ENCODE measurements at regions not wholly inside any gene's neighbourhood (a gene's known extent, or its start where the extent isn't known, plus 50 kb on each side); places are given as distances from the start of the nearest gene placed in this dataset.

DNA sequence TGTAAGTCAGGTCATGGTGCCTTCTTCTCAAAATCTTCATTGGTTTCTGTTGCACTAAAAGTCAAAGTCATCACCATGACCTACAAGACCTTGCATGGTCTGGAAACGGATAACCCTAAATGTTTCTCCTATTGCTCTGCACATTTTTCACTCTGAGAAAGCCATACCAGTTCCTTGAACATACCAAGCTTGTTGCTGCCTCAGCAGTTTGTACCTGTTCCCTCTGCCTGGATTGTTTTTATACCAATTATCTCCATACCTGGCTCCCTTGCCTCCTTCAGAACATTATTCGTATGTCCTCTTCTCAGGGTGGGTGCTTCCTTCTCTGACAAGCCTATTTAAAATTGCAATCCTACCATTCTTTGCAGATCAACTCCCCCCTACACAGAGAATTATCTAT lies 498.4 kb downstream of the DSC3 start:
- no peak for DNase-seq (ENCODE audit: low read depth, low spot score)

DNA sequence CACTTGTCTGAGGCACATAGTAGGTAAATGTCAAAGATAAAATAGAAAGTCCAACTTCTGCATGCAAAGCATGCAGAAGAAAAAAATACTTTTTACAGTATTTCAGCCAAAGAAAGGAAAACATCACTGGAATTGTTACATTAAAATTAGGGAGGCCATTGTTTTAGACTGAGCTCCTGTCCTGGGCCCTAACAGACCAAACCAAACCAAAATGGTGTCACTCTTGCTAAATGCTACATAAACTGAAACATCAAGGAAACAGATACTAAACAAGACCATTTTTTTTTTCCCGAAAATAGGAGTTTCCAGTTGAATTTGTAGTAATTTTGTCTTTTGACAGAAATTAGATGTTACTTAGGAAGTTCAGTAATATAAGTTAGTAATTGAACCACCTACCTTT lies 508.8 kb downstream of the DSC3 start:
- DNase-seq (ENCODE audit: low read depth, low spot score) = no peak

DNA sequence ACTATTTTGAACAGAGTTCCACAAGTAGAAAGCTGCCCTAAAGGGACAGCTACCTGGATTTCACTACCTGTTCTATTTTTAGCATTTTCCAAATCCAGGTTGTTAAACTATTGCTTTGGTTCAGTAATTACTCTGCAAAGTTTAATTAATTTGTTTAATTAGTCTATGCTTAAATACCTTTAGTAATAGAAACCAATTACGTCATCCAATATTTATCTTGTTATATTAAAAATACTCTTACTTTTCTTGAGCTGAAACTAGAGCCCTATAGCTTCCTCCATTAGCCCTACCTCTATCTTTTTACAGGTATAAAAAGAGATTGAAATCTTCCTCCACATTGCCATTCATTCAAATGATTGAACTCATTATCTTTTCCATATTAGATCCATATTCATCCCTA lies 514.6 kb downstream of the DSC3 start:
- no peak for DNase-seq (ENCODE audit: low read depth, low spot score)

DNA sequence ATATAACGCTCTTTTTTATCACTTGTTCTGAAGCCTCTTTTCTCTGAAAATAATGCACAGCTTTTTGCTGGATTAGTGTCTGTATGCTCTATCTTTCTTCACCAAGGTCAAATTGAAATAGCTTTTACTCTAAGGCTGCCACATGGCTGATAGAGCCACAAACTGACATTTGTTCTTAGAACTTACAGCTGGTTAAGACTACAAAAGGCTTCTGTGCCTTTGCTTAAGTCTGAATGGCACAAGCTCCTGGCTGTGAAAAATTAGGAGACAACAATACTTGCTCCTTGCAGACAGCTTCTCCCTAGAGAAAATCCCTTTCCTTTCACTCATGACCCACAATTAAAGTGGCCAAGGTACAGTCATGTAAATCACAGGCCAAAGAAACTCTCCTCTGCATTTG lies 515.3 kb downstream of the DSC3 start:
- DNase-seq (ENCODE audit: low read depth, low spot score) = no peak

DNA sequence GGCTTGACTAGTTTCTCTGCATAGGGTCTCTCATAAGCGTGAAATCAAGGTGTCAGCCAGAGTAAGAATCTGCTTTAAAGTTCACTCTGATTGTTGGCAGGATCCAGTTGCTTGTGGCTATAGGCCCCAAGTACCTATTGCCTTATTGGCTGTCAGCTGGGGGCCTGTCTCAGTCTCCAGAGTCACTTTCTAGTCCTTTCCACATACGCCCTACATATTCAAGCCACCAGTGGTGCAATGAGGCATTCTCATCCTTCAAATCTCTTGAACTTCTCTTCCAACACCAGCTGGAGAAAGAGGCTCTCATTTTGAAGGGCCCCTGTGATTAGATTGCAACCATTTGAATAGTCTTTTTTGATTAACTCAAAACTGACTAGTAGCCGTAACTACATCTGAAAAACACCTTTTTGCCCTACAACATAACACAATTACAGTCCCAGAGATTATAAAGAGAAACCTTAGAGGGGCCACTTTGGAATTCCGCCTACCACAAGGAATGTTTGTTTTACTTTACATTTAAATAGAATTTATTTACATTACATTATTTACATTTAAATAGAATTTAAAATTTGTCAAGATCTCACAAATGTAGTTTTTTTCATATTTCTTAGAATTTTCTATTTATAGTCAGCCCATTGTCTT lies 520.1 kb downstream of the DSC3 start:
- DNase-seq (ENCODE audit: low read depth, low spot score) = peak; percentile 78

DNA sequence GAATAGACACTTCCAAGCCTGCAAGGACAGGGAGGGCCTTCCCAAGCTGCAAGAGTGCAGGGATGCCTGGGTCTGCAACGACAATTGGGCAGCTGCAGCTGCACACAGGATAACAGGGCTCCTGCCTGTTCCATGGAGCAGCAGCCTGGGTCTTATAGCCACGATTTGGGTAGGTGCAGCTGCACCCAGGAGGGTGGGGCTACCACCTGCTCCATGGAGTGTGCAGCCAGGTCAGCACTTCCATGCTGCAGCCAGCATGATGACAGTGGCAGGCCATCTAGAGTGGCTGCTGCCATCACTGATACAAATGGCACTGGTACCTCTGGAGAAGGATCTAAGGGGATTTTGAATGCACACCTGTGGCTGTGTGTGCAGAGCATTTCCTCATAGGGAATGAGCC lies 528.5 kb downstream of the DSC3 start:
- DNase-seq (ENCODE audit: low read depth, low spot score) = no peak

DNA sequence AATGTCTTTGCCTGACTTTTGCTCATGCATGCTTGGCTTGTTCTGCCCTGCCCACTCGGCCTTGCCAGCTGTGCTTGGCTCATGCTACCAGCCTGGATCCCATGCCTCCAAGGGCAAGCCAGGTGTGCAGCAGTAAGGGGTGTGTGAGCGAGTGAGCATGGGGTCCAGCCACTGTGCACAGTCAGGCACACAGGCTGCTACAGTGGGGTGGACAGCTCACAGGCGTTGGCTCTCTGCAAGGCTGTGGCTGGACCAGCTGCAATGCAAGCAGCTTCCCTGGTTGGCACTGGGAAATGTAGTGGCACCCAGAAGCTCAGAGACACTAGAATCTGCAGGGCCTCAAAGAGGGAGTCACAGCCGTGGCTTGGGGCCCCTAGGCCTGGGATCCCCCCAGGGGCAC lies 529.7 kb downstream of the DSC3 start:
- no peak for DNase-seq (ENCODE audit: low read depth, low spot score)

DNA sequence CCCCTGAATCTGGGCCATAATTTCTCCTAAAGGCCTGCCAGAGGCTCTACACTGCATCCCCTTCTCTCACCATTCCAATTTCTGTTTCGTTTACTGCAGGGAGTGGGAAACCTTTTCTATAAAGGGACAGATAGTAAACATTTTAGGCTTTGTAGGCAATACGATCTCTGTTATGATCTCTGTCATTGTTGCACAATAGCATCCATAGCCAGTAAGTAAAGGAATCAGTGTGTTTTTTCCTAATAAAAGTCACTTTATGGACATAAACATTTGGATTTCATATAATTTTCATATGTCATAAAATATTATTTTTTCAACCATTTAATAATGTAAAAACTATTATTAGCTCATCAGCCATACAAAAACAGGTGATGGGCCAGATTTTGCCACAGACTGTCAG lies 531.7 kb downstream of the DSC3 start:
- no peak for DNase-seq (ENCODE audit: low read depth, low spot score)

DNA sequence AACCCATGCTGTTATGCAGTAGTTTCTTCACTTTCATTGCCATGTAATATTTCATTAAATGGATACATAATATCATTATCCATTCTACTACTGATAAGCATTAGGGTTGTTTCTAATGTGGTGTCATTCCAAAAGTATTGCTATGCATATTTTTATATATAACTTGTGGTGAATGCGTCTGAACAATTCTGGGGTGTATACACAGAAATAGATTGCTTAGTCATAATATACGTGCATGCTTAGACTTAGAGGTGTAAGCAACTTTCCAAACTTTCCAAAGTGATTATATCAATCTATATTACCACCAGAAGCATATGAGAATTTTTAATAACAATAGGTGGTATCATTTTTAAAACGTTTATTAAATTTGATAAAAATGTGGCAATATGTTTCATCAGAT lies 540.9 kb downstream of the DSC3 start:
- DNase-seq (ENCODE audit: low read depth, low spot score) = no peak

DNA sequence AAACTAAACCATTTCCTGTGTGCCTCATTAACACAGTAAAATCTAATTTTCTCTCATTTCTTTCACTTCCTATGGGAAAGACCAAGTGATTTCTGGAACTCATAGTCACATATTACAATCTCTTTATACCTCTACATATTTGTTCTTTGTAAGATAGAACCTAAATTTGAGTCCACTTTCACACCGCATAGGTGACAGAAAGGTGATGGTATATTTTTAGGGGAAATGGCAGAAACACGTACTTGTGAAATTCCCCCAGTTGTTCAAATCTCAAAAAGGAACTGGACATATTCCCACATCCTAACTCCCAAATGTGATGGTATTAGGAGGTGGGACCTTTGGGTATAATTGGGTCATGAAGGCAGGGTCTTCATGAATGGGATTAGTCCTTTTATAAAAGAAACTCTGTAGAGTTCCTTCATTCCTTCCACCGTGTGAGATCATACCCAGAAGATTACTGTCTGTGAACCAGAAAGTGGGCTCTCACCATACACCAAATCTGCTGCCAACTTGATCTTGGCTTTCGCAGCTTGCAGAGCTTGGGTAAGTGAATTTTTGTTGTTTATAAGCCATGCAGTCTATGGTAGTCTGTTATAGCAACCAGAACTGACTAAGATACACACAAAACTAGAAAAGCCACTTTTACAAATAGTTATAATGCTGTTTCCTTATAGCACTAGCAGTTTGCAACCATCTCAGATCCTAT lies 542.1 kb downstream of the DSC3 start:
- DNase-seq (ENCODE audit: low read depth, low spot score) = no peak

DNA sequence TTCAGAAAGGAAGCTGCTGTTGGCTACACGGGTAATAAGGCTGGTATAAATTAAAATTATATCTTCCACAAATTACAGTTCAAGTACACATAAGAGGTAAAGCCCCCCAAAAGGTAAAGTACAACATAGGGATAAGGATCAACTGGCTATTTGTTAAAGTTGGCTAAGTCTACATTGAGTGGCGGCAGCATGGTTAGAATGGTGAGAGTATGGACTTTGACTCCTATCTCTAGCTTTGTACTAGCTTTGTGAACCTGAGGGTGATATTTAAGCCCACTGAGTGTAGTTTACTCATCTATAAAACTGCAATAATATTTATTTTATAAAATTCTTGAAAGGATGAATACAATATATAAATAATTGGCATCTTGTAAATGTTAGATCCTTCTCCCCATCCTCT lies 542.8 kb downstream of the DSC3 start:
- DNase-seq (ENCODE audit: low read depth, low spot score) = no peak

DNA sequence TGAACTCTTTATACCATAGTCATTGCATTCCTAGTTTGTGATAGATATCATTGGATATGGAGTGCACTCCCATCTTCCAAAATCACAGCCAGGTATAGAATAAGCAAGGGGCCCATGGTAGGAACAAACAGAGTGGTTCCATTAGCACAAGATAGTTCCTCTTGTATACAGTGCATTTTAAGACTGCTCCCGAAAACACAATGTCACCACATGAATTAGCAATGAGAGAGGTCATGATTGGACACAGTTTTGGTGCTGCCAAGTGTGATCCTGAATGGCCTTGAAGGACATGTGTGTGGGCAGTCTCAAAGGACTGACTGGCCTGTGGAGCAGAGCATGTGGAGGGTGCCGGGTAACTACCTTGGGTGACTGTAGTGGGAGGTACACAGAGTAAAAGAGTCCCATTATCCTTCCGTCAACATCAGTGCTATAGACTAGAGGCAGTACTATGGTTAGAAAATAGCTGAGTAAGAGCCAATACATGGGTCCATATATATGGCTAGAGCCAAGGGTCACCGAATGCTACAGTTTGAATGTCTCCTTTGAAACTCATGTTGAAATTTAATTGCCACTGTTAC lies 549.9 kb downstream of the DSC3 start:
- DNase-seq (ENCODE audit: low read depth, low spot score) = no peak

DNA sequence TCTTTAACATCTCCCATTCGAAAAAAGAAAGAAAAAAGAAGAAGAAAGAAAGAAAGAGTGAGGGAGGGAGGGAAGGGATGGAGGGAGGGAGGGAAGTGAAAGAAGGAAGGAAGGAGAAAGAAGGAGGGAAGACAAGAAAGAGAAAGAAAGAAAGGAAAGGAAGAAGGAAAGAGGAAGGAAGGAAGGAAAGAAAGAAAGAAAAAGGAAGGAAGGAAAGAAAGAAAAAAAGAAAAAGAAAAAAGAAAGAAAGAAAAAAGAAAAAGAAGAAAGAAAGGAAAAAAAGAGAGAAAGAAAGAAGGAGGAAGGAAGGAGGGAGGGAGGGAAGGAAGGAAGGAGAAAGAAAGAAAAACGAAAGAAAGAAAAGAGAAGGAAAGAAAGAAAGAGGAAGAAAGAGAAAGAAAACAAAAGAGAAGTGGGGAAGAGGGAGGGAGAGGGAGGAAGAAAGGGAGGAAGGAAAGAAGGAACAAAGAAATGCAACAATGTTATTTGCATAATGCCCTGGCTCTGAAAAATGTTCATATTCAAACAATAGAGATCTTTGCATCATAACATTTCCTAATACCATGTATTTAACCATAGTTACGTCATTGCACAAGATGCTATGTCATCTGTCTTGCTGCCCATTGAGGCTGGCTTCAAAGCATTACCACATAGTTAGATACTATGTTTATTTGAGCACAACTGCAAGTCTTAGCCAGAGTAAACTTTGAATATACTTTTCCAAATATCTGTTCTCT lies 550.6 kb downstream of the DSC3 start:
- DNase-seq (ENCODE audit: low read depth, low spot score) = no peak

DNA sequence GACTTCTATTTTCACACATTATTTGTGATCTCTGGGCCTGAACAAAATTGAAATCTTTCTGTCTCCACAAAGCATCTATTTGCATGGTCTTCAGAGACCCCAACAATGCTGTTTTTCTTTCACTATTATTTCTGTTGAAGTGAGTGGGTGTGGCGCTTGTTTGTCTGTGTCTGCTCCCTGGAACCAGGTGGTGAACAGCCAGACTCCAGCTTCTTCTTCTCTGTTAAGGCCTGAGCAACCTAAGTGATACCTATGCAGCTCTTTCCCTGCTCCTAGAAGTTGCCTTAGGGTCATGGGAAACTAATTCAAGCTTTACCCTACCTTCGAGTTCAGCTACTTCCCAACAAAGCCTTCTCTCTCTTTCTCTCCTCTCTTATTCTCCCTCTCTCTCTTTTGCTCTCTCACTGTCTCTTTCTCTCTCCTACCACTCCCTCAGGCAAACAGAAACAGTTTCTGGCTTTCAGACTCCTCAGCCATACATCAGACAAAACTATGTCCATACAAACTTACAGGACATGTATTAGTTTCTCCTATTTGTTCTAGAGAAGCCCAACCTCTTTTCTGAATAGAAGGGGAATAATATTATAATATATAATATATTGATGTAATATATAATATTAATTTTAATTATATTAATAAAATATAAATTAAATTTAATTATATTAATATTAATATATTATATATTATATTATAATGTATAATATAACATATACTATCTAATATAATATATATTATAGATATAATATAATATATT lies 552.5 kb downstream of the DSC3 start:
- DNase-seq (ENCODE audit: low read depth, low spot score) = no peak

DNA sequence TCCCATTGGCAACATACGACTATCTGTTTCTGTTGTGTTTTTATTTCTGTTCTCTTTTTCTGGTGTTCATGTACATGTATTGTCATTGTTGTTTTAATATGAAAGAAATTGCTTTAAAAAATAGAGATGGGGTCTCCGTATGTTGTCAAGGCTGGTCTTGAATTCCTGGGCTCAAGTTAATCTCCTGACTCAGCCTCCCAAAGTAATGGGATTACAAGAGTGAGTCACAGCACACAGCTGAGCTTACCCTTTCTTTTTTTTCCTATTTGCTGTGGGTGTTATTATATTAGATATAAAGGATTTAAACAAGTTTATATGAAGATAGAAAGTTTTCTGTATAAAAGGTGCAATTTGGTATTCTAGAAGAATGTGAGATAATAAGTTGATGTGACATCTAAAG lies 554.6 kb downstream of the DSC3 start:
- DNase-seq (ENCODE audit: low read depth, low spot score) = no peak

DNA sequence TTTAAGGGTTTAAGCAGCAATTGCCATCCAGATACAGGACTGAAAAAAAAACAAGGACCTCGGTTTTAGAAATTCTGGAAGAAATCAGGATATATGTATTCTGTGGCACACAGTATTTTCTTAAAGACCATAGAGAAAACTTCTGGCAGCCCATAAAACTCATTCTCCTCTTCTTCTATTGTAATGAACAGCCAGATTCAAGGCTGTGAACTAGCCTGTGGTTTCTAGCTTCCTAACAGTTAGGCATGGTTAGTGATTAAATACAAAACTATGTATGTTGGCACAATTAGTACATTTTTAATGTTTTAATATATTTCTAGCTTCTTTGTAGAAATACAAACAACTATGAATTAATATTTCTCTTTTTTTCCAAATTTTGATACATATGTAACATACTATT lies 555.7 kb downstream of the DSC3 start:
- DNase-seq (ENCODE audit: low read depth, low spot score) = no peak

DNA sequence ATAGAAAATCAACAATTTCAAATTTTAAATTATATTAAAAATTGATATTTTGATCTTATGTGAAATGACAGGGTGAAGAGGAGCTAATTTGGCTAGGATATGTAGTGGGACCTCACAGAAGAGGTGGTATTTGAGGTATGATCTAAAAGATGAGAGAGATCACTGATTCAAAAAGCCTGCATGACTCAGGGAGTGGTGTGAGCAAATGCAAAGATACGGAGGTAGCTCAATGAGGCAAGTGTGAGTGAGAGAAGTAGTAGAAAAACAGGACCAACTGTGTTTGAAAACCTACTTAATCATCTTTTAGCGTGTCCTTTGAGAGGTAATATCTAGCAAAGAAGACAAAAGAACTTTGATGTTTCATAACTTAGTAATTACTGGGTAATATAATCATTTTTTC lies 557.5 kb downstream of the DSC3 start:
- DNase-seq (ENCODE audit: low read depth, low spot score) = no peak

DNA sequence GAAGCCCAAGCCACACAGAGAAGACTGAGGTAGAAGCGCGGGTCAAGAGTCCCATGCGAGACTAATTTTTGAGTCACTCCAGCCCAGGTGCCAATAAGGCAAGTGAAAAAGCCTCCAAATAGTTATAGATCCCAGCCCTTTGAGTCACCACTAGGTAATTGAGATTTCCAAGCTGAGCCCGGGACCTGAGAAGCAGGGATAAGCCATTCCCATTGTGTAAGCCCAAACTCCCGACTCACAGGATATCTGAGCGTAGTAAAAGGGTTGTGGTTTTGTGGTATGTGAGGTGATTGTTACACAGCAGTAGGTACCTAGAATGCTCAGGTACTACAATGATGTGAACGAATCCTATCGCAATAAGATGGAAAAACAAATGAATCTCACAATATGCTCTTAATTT lies 560.7 kb downstream of the DSC3 start:
- DNase-seq (ENCODE audit: low read depth, low spot score) = peak; percentile 17

DNA sequence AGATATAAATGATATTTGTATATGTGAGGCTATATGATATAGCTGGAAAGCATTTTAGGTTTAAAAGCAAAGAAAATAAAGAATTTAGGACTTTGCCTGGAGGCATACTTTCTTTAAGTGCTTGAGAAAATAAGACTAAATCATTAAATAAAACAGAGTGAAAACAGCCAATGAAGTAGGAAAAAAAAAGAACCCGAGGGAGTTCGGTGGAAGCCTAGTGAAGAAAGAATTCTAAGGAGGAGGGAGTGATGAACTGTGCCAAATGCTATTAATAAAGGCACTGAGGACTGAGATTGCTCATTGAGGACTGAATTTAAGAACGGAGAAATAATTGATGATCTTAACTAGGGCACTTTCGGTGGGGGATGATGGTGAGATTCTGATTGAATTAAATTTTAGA lies 573.5 kb downstream of the DSC3 start:
- no peak for DNase-seq (ENCODE audit: low read depth, low spot score)

DNA sequence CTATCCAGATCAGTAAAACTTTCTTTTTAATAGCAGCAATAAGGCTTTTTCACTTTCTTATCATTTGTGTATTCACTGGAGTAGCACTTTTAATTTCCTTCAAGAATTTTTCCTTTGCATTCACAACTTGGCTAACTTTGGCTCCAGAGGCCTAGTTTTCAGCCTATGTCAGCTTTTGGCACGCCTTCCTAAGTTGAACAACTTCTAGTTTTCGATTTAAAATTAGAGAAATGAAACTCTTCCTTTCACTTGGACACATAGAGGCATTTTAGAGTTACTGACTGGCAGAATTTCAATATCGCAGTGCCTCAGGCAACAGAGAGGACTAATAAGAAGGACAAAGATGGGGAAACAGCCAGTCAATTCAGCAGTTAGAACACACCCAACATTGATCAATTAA lies 577.4 kb downstream of the DSC3 start:
- no peak for DNase-seq (ENCODE audit: low read depth, low spot score)

DNA sequence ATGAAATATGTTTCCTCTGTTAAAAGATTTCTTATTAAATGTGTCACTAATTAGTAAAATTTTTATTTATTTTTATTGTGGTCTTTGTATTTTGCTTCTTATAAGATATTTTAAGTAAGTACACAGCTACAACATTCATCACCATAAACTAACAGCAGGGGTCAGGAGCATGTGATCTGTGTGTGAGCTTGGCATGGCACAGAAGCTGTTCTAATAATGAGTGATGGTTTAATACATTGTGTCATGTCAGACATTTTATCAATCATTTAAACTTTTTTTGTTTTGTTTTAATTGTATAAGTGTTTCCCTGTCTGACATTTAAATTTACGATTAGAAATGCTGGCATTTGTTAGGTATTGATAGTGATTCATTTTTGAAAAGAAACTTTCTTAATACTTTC lies 585.4 kb downstream of the DSC3 start:
- no peak for DNase-seq (ENCODE audit: low read depth, low spot score)

DNA sequence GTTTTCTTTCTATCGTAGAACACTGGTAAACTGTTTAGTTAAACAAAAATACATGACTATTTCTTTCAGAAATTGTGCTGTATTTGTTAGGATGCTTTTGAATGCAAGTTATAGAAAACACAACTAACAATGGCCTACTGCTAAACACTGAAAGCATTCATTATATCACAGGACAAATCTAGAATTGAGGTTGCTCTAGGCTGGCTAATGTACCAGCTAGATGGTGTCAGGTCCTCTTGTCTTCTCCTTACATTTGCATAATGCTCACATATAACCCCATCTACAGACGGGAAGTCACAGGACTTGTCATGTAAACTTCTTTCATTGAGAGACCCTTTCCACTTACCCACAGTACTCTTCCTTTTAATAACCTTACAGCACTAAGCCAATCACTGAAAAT lies 586.8 kb downstream of the DSC3 start:
- no peak for DNase-seq (ENCODE audit: low read depth, low spot score)
